B cell (primary cell): ENCODE measurements at regions not wholly inside any gene's neighbourhood (a gene's known extent, or its start where the extent isn't known, plus 50 kb on each side); places are given as distances from the start of the nearest gene placed in this dataset.

ENCODE experiments used
- ATAC-seq: fragments of 200-7000 bp; cut with Tn5 transposase; one replicate; pipeline ENCODE4 v1.10.0; 2021; ENCODE audit warnings: low read depth, mild to moderate bottlenecking, moderate number of reproducible peaks, moderate library complexity
- CTCF ChIA-PET: fragments of 350-600 bp; sonication (Branson Sonifier 250); formaldehyde crosslinking; loops from one replicate; lab custom pipeline; 2021; ENCODE audit warnings: antibody characterized with exemption, inconsistent platforms; lab: Charles Lee
- POLR2A ChIA-PET: fragments of 350-600 bp; sonication (Branson Sonifier 250); formaldehyde crosslinking; loops from one replicate; lab custom pipeline; 2021; ENCODE audit warnings: antibody characterized with exemption; lab: Charles Lee
- DNase-seq: peaks from one replicate; pipeline ENCODE4 v3.0.0; 2013
- H2AFZ ChIP-seq: 2 replicates; pipeline ENCODE4 v1.6.1; 2012; ENCODE audit warnings: mild to moderate bottlenecking, low read depth, low read length; ENCODE audit not compliant: insufficient read depth, poor library complexity, severe bottlenecking
- H3K27ac ChIP-seq, 2 donors: 1 replicate in 1 of 2; 2 replicates in 1 of 2; pipeline ENCODE4 v1.5.1; 2012 to 2013; ENCODE audit warnings: low read length in 2 of 2, mild to moderate bottlenecking in 2 of 2, moderate library complexity in 1 of 2
- H3K27me3 ChIP-seq, 4 experiments: fragments of 200-600 bp in 1 of 4; sonication (generic) in 1 of 4; replicated peaks in 1 of 4; 1 replicate in 2 of 4; 2 replicates in 2 of 4; pipeline versions ENCODE4 v1.6.1 to v1.7.0; 2013 to 2016; ENCODE audit warnings: low read length in 3 of 4, mild to moderate bottlenecking in 2 of 4, mixed read lengths in 1 of 4, moderate library complexity in 1 of 4; ENCODE audit not compliant: insufficient read depth in 4 of 4, control insufficient read depth in 3 of 4; ENCODE audit errors: control extremely low read depth in 1 of 4
- H3K36me3 ChIP-seq, 2 experiments: replicated peaks in 1 of 2; 1 replicate in 1 of 2; 2 replicates in 1 of 2; pipeline versions ENCODE4 v1.6.1 to v1.7.1; 2013; ENCODE audit warnings: low read length in 1 of 2; ENCODE audit not compliant: insufficient read depth in 2 of 2, control insufficient read depth in 1 of 2; ENCODE audit errors: control extremely low read depth in 1 of 2, extremely low read depth in 1 of 2
- H3K4me1 ChIP-seq, 2 donors: fragments of 200-600 bp in 1 of 2; sonication (generic) in 1 of 2; 1 replicate in 1 of 2; 2 replicates in 1 of 2; pipeline versions ENCODE4 v1.5.1 to v1.6.1; 2013 to 2017; ENCODE audit warnings: low read length in 2 of 2; ENCODE audit not compliant: control insufficient read depth in 2 of 2, insufficient read depth in 2 of 2
- H3K4me2 ChIP-seq: replicated peaks from 2 replicates; pipeline ENCODE3; 2012; ENCODE audit warnings: mild to moderate bottlenecking, low read depth, low read length; ENCODE audit not compliant: poor library complexity, severe bottlenecking
- H3K4me3 ChIP-seq, 5 experiments: fragments of 200-600 bp in 1 of 5; sonication (generic) in 1 of 5; 1 replicate in 3 of 5; 2 replicates in 2 of 5; pipeline versions ENCODE4 v1.5.1 to v1.7.0; 2011 to 2016; ENCODE audit warnings: low read length in 4 of 5, mild to moderate bottlenecking in 4 of 5, low read depth in 2 of 5, control low read depth in 1 of 5, moderate library complexity in 1 of 5; ENCODE audit not compliant: insufficient read depth in 1 of 5; ENCODE audit errors: control extremely low read depth in 1 of 5, extremely low read depth in 1 of 5
- H3K79me2 ChIP-seq: fragments of 200-600 bp; sonication (generic); one replicate; pipeline ENCODE4 v1.6.0; 2016; ENCODE audit warnings: low read length; ENCODE audit not compliant: control insufficient read depth, insufficient read depth
- H3K9ac ChIP-seq: fragments of 200-600 bp; sonication (generic); 2 replicates; pipeline ENCODE4 v1.6.1; 2017; ENCODE audit warnings: mild to moderate bottlenecking, low read length, moderate library complexity
- H3K9me3 ChIP-seq, 3 donors: one replicate each; pipeline versions ENCODE4 v1.6.1 to v1.7.1; 2013; ENCODE audit warnings: low read length in 2 of 3; ENCODE audit not compliant: control insufficient read depth in 2 of 3, insufficient read depth in 1 of 3; ENCODE audit errors: control extremely low read depth in 1 of 3
- H4K20me1 ChIP-seq: 2 replicates; pipeline ENCODE4 v1.6.0; 2012; ENCODE audit warnings: mild to moderate bottlenecking, low read length; ENCODE audit not compliant: insufficient read depth, control insufficient read depth, poor library complexity, severe bottlenecking
- H3K27ac Mint-ChIP-seq: one replicate; pipeline ENCODE4 v1.8.0; 2021; ENCODE audit warnings: mixed read lengths
- H3K27me3 Mint-ChIP-seq: one replicate; pipeline ENCODE4 v1.8.0; 2021; ENCODE audit warnings: mixed read lengths
- H3K4me1 Mint-ChIP-seq: one replicate; pipeline ENCODE4 v1.8.0; 2021; ENCODE audit warnings: mixed read lengths
- H3K4me3 Mint-ChIP-seq: one replicate; pipeline ENCODE4 v1.8.0; 2021; ENCODE audit warnings: mixed read lengths
- H3K9me3 Mint-ChIP-seq: one replicate; pipeline ENCODE4 v1.8.0; 2022; ENCODE audit warnings: mixed read lengths; ENCODE audit not compliant: insufficient read depth
- EZH2 ChIP-seq: IDR thresholded peaks from 2 replicates; pipeline ENCODE4 v1.6.1; 2012; ENCODE audit warnings: borderline replicate concordance, low read depth, mild to moderate bottlenecking, moderate library complexity, low read length; ENCODE audit not compliant: insufficient read depth, poor library complexity, severe bottlenecking
- WGBS: methylation state at CpG from one replicate; pipeline ENCODE4 v1.1.5; 2013; ENCODE audit warnings: missing lambda C conversion rate; ENCODE audit not compliant: insufficient coverage; 5-methylcytosine and 5-hydroxymethylcytosine counted together
- intact Hi-C: fragments of 100-400 bp; cut with micrococcal nuclease; formaldehyde crosslinking; loops from one replicate; pipeline ENCODE4 v1.10.0; 2022
- TF ChIP-seq, protein P1 (sequence below): fragments of 200-600 bp; IDR thresholded peaks from one replicate; pipeline ENCODE4 v1.8.0; 2022; ENCODE audit warnings: antibody characterized with exemption, mild to moderate bottlenecking

- Histone ChIP-seq H3K27ac (no peak overlapping the region), H3K27me3 (no peaks in the 10 kb centered on the region), H3K9ac (no peak overlapping the region), H3K4me3 (no peak overlapping the region), H3K79me2 (no peaks in the 10 kb centered on the region), H3K4me1 (no peaks in the 10 kb centered on the region), H2AFZ (no peak overlapping the region), H3K9me3 (peaks cover 0 to 22% (median 0%) of the 10 kb centered on the region in 3 donors), H3K4me2 (no peak overlapping the region), H4K20me1 (no peaks in the 10 kb centered on the region), H3K36me3 (no peaks in the 10 kb centered on the region)
- POLR2A ChIA-PET, result no interaction called here
- no peak overlapping the region for H3K4me3 Mint-ChIP-seq
- ATAC-seq, result no peak
- no peaks in the 10 kb centered on the region for H3K4me1 Mint-ChIP-seq
- TF ChIP-seq, protein P1, sequence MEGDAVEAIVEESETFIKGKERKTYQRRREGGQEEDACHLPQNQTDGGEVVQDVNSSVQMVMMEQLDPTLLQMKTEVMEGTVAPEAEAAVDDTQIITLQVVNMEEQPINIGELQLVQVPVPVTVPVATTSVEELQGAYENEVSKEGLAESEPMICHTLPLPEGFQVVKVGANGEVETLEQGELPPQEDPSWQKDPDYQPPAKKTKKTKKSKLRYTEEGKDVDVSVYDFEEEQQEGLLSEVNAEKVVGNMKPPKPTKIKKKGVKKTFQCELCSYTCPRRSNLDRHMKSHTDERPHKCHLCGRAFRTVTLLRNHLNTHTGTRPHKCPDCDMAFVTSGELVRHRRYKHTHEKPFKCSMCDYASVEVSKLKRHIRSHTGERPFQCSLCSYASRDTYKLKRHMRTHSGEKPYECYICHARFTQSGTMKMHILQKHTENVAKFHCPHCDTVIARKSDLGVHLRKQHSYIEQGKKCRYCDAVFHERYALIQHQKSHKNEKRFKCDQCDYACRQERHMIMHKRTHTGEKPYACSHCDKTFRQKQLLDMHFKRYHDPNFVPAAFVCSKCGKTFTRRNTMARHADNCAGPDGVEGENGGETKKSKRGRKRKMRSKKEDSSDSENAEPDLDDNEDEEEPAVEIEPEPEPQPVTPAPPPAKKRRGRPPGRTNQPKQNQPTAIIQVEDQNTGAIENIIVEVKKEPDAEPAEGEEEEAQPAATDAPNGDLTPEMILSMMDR, result no peak
- TF ChIP-seq EZH2, result no peak
- CTCF ChIA-PET, result no interaction called here
- intact Hi-C loops, result no loop called here
- H3K9me3 Mint-ChIP-seq, result no peaks in the 10 kb centered on the region
- no peaks in the 10 kb centered on the region for H3K27me3 Mint-ChIP-seq
- 96% methylated on average over 2 of the region's 8 CpGs for WGBS
- H3K27ac Mint-ChIP-seq, result no peak overlapping the region
- DNase-seq, result no peak
Observed at GRCh38 chr14:97802430-97803373, 1005.5 kb downstream of the VRK1 start.

DNA sequence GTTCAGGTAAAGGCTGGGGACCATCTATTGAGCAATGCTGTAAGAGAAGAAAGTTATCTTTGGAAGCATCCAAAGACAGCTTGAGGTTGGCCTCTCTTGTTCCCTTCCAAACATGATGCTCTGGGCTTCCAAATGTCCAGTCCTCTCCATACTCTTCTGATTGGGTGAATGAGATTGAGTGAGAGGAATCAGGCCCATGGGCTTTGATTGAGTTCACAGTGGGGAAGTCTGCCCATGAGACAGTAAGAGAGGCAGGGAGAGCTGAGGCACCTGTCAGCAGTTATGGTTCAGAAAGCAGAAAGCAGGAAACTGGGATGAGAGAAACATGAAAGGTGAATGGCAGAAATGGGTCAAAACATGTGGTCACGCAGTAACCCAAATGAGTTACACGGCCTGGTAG is 1006.9 kb downstream of the VRK1 start:
- ChIA-PET CTCF (no interaction called here), POLR2A (no interaction called here)
- H3K27ac ChIP-seq, result no peak overlapping the region
- H3K4me3 ChIP-seq, result no peak overlapping the region
- H3K4me1 ChIP-seq, result no peaks in the 10 kb centered on the region
- Mint-ChIP-seq H3K9me3 (no peaks in the 10 kb centered on the region), H3K27ac (no peak overlapping the region), H3K4me3 (no peak overlapping the region), H3K4me1 (no peaks in the 10 kb centered on the region), H3K27me3 (no peaks in the 10 kb centered on the region)
- TF ChIP-seq EZH2, result no peak
- TF ChIP-seq, protein P1, result no peak
- no peak overlapping the region for H2AFZ ChIP-seq
- H3K4me2 ChIP-seq, result no peak overlapping the region
- no peaks in the 10 kb centered on the region for H3K27me3 ChIP-seq
- no peaks in the 10 kb centered on the region for H3K36me3 ChIP-seq
- WGBS, result no CpG with 5 or more reads among the region's 2 CpGs
- no peaks in the 10 kb centered on the region for H3K79me2 ChIP-seq
- no peaks in the 10 kb centered on the region for H4K20me1 ChIP-seq
- DNase-seq, result no peak
- intact Hi-C loops, result no loop called here
- H3K9ac ChIP-seq, result no peak overlapping the region
- ATAC-seq, result no peak
- peaks cover 0 to 22% (median 0%) of the 10 kb centered on the region in 3 donors for H3K9me3 ChIP-seq
